K562 (cell line): ENCODE measurements at regions not wholly inside any gene's neighbourhood (a gene's known extent, or its start where the extent isn't known, plus 50 kb on each side); places are given as distances from the start of the nearest gene placed in this dataset.

Experiments used
- BHLHE40 ChIP-seq: IDR thresholded peaks from 2 replicates; pipeline ENCODE4 v1.6.1; 2011; ENCODE audit warnings: low read length, improper control_type of control experiment
- CHCHD3 ChIP-seq: fragments of 250-450 bp; sonication (Bioruptor Pico); IDR thresholded peaks from 2 replicates; pipeline ENCODE4 v2.1.2; 2022; ENCODE audit warnings: mild to moderate bottlenecking
- CREB1 ChIP-seq, 2 experiments: sonication (generic) in 1 of 2; formaldehyde crosslinking in 1 of 2; IDR thresholded peaks; 2 replicates each; pipeline versions ENCODE4 v1.6.1 to v1.8.0; 2012 to 2022; ENCODE audit warnings: inconsistent platforms in 1 of 2, mild to moderate bottlenecking in 1 of 2, missing genetic modification reagents in 1 of 2, moderate library complexity in 1 of 2
- KAT2B ChIP-seq: IDR thresholded peaks from one replicate; pipeline ENCODE4 v1.6.1; 2012; ENCODE audit warnings: low read depth, mild to moderate bottlenecking, control low read depth, inconsistent platforms, low read length, moderate library complexity
- PCBP1 ChIP-seq: fragments of 200-400 bp; formaldehyde crosslinking; IDR thresholded peaks from 2 replicates; pipeline ENCODE4 v1.6.1; 2018; ENCODE audit warnings: mild to moderate bottlenecking, low read depth, low read length; ENCODE audit not compliant: poor library complexity, severe bottlenecking
- TF ChIP-seq, protein P1 (sequence below), 3 experiments: IDR thresholded peaks in 2 of 3; conservative IDR thresholded peaks in 1 of 3; 2 replicates each; pipeline ENCODE4 v1.5.1; 2011 to 2012; ENCODE audit warnings: low read length in 3 of 3, mild to moderate bottlenecking in 3 of 3, control low read depth in 2 of 3, improper control_type of control experiment in 1 of 3, inconsistent platforms in 1 of 3, low read depth in 1 of 3, mixed read lengths in 1 of 3, moderate library complexity in 1 of 3; ENCODE audit not compliant: insufficient read depth in 2 of 3

DNA sequence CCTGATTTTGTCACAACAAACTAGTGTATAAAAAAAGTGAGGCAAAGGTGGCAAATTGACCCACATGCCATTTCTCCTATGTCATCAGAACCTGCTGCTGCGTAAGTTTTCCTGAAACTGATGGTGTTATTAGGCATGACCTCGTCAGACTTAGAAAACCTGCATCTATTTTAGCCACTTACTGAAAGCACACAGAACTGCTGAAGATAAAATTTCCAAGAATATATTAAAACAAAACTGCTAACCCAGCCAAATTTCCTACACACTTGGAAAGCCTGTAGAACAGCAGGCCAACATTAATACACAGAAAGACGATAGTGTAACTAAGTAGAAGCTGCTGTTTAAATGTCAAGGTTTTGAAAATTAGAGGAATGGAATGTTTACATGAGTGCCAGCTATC is 674.5 kb upstream of the CXADR start:
- no peak for TF ChIP-seq KAT2B
- no peak for TF ChIP-seq CREB1 (IDR thresholded peaks at IDR 0.05)
- no peak for TF ChIP-seq CREB1 (CRISPR knock-in tag; IDR thresholded peaks at IDR 0.05)
- no peak for TF ChIP-seq CHCHD3 (CRISPR knock-in tag)
- no peak for TF ChIP-seq PCBP1
- TF ChIP-seq BHLHE40: no peak
- TF ChIP-seq, protein P1, sequence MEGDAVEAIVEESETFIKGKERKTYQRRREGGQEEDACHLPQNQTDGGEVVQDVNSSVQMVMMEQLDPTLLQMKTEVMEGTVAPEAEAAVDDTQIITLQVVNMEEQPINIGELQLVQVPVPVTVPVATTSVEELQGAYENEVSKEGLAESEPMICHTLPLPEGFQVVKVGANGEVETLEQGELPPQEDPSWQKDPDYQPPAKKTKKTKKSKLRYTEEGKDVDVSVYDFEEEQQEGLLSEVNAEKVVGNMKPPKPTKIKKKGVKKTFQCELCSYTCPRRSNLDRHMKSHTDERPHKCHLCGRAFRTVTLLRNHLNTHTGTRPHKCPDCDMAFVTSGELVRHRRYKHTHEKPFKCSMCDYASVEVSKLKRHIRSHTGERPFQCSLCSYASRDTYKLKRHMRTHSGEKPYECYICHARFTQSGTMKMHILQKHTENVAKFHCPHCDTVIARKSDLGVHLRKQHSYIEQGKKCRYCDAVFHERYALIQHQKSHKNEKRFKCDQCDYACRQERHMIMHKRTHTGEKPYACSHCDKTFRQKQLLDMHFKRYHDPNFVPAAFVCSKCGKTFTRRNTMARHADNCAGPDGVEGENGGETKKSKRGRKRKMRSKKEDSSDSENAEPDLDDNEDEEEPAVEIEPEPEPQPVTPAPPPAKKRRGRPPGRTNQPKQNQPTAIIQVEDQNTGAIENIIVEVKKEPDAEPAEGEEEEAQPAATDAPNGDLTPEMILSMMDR (IDR thresholded peaks at IDR 0.05 in 2 of 3, conservative IDR thresholded peaks at IDR 0.05 in 1 of 3; ENCODE audit: insufficient read depth in 2 of 3, low read depth in 1 of 3, low read length in 3 of 3): no peak
